GM19240 (cell line): ENCODE measurements at regions not wholly inside any gene's neighbourhood (a gene's known extent, or its start where the extent isn't known, plus 50 kb on each side); places are given as distances from the start of the nearest gene placed in this dataset.

Experiments used
- DNase-seq: peaks from one replicate; pipeline ENCODE4 v3.0.0; 2011; ENCODE audit warnings: low spot score; ENCODE audit not compliant: insufficient read length

DNA sequence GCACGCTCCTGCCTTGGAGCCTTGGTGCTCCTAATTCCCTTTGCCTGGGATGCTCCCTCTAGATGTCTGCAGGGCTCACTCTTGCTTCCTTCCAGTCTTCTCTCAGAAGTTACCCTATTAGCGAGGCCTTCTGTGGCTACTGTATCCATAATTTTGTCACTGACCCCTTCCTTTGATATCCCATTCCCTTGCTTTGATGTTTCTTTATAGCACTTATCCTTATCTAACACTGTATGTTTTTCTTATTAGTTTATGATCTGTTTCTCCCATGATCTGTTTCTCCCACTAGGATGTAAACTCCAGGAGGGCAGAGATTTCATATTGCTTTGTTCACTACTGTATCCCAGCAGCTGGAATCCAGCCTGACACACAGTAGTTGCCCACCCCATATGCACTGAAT is 263.4 kb downstream of the FOXD2 start:
- no peak for DNase-seq

DNA sequence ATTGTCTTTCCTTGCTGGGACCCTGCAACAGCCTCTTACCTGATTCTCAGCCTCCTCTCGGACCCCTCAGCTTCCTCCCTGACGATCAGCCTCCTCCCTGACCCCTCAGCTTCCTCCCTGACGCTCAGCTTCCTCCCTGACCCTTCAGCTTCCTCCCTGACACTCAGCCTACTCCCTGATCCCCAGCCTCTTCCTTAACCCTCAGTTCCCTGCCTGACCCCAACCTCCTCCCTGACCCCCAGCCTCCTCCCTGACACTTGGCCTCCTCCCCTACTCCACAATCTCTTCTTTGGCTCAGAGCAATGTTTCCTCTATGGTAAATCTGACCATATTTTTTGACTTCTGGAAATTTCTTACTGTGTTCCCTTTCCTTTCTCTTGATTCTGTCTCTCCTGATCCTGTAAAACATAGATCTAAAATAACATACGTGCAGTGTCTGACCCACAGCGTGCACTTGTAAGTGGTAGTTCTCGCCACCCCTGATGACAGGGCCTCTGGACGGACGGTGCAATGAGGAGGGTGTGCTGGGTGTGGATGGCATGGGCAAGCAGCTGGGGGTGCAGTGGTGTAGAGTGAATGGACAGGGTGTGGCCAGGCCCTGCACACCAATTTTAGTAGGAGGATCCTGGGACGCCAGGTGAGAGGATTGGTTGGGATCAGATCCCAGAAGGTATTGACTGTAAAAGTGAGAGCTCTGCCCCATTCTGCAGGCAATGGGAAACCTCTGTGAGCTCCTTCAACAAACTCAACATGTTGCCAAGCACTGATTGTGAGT is 264.1 kb downstream of the FOXD2 start:
- DNase-seq: no peak

DNA sequence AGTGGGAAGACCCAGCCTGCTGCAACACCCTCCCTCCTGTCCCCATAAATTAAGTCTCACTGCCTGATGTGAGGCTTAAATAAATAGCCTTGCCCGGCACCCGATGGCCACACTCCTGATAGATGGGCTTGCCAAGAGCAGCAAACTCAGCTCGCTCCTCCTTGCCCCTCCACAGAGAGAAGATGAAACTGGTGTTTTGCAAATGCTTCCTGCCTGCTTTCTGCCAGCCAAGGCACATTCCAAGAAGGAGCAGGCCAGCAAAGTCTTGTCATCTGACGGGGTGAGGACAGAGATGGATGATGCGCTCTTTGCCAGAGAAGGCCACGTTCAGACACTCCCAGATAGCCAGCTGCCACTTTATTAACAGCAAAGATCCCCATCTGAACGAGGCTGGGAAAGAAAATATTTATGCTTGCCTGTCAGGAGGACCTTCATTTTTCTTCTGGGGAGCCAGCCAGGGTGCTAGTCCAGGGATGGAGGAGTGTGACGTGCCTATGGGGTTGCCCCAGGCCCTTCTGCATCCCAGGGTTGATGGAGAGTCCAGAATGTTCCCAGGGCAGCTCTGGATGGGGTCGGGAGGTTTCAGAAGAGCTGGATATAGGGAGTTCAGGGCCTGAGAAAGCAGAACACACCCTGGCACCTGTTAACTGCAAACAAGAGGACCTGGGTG is 265.4 kb downstream of the FOXD2 start:
- no peak for DNase-seq

DNA sequence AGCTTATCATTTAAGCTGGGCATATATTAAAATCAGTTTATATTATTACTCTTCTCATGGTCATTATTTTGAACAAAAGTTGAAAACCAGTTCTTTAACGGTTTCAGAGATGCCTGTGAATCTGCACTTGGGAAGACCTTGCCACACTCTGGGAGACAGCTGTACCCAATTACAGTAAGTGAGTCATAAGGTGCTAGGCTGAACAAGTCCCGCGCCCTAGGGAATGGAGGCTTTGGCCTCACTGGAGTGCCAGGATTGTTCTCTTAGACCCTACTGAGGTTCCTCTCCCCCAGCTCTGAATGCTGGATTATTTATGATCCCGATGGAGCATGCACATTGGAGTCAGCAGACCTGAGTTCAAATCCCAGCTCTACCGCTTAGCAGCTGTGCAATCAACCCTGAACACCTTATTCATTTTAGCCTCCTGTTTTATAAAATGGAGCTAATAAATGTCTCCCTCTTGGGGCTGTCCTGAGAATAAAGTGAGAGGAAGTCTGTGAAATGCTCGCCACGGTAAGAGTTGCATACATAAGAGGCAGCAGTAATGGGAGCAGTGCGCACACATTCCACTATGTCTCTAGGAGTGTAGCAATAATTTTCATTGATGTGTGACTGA is 266.2 kb downstream of the FOXD2 start:
- DNase-seq: no peak

DNA sequence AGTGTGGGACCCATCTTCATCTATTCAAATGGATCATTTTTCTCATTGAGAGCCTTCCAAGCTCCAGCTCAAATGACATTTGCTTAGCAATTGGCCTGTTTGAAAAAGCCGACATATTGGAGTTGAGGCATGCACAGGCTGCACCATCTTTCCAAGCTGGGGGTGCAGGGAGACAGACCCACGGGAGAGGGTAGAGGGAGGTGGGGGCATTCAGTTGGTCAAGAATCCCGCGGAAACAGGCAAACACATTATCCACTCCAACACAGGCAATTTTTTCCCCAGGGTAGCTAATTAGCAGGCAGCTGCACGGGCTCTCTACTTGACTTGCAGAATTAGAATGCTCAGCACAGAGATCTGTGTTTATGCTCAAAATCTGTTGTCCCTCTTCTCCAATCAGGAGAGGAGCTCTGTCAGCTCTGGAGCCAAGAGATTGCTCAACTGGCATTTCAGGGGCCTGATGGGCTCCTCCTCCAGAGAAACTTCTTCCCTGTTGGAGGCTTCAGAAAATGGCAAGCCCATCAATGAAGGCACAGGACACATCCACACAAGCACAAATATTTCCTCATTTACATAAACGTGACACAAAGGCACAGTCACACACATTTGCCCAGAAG is 267.8 kb downstream of the FOXD2 start:
- DNase-seq: no peak

DNA sequence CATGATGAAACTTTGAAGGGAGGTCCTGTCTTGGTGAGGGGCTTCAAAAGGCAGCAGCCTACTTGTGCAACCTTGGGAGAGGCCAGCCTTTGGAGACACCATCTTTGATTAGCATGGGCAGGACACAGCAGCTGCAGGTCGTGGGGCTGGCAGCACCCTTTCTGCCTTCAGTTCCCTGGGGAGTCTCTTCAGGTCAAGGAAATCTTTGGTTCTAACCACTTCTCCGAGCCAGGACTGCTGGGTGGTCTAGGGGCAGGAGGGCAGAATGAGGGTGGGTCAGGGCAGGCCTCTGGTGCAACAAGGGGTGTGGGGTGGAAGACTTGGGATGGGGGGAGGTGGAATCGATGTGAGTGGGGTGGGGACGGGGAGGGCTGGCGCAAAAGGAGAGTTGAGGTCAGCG is 269.7 kb downstream of the FOXD2 start:
- DNase-seq: no peak

DNA sequence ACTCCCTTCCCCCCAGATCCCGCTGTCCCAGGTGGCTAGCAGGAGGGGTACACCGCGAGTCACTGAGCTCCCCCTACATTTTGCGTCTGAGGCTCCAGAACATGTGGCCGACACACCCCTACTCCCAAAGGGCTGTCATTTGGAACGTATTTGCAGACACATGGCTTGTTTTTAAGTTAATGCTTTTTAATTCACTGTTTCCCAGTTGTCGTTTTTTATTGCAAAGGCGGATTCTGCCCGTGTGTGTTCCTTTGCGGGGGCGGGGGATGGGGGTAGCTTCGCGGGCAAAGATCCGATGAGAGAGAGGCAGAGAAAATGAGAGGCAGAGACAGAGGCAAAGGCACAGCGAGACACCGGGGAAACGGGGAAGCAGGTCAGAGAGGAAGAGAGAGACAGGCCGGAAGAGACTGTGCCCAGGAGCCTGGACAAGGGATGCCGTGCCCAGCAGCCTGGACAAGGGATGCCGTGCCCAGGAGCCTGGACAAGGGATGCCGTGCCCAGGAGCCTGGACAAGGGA is 270.2 kb downstream of the FOXD2 start:
- DNase-seq: no peak

DNA sequence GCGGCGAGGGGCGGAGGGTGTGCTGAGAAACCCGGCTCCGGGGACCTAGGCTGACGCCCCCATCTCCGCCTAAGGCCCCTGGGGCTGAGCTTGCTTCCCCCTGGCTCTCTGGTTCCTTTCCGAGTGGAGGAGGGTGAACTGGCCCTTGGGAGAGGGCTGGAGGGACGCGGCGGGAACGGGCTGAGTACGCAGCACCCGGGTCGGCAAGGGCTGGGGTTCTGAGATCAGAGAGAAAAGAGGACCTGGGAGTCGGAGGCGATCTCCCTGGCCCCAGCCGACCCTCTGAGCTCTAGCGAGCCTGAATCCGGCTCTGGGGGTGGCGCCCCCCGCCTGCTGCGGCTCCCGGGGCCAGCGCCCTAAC is 270.8 kb downstream of the FOXD2 start:
- DNase-seq: no peak

DNA sequence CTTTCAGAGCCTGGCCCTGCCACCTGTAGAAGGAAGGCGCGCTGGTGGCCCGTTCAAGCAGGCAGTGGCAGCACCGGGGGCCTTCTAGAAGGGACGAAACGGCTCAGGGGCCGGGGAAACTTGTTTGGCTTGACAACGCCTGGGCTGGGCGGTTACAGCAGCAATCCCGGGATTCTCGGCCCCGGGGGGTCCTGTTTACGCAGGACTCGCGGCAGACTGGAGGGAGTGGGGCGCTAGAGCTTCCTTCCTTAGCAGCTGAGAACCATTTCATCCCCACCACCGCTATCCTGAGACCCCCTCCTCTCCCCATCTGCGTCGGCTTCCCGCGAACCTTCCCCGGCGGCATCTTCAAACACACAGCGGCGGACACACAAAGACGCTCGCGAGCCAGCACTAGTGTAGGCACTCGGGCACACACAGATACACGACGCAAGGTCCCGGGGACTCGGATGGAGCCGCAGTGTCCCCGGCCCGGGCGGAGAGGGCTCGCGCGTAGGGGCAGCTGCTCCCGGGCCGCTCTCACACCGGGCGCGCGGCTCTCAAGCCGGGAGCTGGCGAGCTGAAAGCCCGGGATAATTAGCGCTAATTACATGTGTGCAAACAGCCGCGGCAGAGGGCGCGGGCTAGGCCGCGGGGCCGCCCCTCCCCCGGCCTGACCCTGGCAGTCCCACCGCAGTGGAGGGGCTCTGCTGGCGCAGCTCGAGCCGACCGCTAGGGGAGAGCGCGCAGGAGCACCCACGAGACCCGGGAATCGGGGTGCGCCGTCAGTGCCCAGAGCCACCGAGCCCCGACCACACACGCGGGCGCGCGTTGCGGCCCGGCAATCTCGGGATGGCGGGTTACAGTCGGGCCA is 271.4 kb downstream of the FOXD2 start:
- DNase-seq: no peak

DNA sequence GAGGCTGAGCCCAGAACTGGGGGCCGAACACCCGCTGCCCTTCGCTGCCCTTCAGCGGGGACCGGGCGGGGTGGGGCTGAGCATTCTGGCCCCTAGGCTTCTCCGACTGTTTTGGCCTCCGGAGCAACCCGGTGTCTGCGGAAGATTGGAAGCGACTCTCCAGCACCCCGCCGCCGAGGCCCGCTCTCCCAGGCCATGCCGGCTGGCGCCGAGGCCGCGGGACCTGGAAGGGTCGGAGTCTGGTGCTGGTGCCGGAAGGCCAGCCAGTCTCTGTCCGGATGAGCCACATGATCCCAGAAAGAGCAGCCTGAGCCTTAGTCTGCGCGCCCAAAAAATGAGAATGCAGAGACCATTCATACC is 272.0 kb downstream of the FOXD2 start:
- no peak for DNase-seq

DNA sequence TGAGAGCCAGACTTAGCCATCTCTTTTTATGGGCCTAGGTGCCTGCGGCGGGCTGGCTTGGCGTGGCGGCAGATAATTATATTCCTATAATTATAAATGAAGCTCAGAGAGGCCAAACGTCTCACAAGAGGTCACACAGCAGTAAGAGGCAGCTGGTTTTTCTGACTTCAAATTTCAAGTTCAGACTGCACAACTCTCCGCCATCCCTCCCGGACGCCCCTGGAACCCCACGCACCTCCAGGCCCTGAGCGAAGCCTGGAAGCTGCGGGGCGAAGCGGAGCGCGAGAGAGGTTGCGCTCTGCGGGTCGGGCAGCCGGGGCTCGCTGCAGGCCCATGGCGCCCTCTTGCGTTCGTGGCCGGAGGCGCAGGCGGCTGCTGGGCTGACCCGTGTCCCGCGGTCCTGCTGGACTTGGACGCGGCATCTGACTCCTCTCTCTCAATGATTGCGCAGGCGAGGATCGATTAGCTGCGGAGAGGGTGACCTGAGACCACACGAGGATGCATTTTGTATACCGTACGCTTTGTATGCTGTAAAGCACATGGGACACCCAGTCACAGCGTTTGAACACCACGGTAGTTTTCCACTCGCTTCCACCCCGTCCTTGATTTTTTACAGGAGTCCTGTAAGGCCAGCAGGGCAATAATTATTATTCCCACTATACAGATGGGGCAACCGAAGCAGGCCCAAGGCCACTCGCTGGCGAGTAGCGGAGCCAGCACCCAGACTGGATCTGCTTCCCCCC is 272.7 kb downstream of the FOXD2 start:
- DNase-seq: peak; percentile 69
